ENCODE measurements at regions not wholly inside any gene's neighbourhood (a gene's known extent, or its start where the extent isn't known, plus 50 kb on each side); places are given as distances from the start of the nearest gene placed in this dataset.

DNA sequence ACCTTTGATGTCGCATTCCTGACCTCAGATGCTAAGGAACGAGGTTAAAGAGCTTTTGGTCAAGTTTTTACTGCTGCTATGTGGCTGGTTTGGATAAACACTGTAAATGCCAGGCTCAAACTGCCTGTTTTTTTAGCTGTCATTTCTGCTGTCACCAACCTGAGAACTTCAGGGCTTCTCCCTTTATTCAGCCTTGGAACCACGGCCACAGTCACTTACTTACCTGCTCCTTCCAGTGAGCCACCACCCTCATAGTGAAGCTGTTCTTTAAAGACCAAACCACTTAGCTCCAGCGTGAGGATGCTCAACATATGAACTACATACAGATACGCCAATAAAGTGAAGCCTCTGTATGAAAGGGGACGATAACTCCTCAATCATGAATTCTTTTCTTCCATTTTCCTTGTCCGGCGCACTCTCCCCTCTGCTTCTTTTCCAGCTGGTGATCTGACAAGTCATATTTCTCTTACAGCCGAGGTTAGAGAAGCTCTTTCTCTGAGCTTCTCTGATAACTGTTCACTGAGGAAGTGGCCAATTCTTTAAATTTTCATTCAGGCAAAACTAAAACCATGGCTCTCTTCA, 152.8 kb upstream of the ANK2 start:
- no peak for DNase-seq (ENCODE audit: low spot score)
- no peaks in the 10 kb centered on the region for H3K27me3 ChIP-seq (replicated peaks; ENCODE audit: insufficient read depth)
- H3K36me3 ChIP-seq = no peaks in the 10 kb centered on the region
- H3K4me3 ChIP-seq = no peak overlapping the region
- WGBS = 44% methylated on average over 9 of the region's 9 CpGs
- intact Hi-C loops (cut with DNase I) = no loop called here
- H3K27ac ChIP-seq = no peak overlapping the region
- no peak for TF ChIP-seq POLR2A (IDR thresholded peaks at IDR 0.05)
- no peak for TF ChIP-seq POLR2AphosphoS5 (IDR thresholded peaks at IDR 0.05)
- TF ChIP-seq, protein P1, sequence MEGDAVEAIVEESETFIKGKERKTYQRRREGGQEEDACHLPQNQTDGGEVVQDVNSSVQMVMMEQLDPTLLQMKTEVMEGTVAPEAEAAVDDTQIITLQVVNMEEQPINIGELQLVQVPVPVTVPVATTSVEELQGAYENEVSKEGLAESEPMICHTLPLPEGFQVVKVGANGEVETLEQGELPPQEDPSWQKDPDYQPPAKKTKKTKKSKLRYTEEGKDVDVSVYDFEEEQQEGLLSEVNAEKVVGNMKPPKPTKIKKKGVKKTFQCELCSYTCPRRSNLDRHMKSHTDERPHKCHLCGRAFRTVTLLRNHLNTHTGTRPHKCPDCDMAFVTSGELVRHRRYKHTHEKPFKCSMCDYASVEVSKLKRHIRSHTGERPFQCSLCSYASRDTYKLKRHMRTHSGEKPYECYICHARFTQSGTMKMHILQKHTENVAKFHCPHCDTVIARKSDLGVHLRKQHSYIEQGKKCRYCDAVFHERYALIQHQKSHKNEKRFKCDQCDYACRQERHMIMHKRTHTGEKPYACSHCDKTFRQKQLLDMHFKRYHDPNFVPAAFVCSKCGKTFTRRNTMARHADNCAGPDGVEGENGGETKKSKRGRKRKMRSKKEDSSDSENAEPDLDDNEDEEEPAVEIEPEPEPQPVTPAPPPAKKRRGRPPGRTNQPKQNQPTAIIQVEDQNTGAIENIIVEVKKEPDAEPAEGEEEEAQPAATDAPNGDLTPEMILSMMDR (IDR thresholded peaks at IDR 0.05) = no peak
- H3K9me3 ChIP-seq = no peaks in the 10 kb centered on the region
- no peaks in the 10 kb centered on the region for H3K4me1 ChIP-seq (replicated peaks)

DNA sequence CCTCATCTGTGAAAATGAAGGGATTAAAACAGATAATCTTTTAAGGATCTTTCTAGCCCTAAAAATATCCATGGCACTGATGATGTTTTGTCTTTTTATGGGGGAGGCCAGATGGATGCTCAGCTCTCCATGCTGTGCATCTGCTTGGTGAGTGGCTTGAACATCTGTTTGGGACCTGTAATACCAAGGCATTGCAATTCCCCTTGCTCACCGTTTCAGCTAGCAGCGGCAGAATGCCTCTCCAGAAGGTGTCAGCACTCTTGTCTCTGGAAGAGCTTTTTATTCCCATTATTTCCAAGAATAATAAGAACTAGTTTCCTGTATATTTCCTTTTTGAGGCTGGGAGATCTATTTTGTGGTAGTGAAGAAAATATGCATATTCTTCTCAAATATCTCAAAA, 151.9 kb upstream of the ANK2 start:
- DNase-seq (ENCODE audit: low spot score) = no peak
- H3K36me3 ChIP-seq = no peaks in the 10 kb centered on the region
- H3K4me3 ChIP-seq = no peak overlapping the region
- no peak overlapping the region for H3K27ac ChIP-seq
- H3K27me3 ChIP-seq (replicated peaks; ENCODE audit: insufficient read depth) = no peaks in the 10 kb centered on the region
- no peaks in the 10 kb centered on the region for H3K9me3 ChIP-seq
- TF ChIP-seq, protein P1 (IDR thresholded peaks at IDR 0.05) = no peak
- no peak for TF ChIP-seq POLR2A (IDR thresholded peaks at IDR 0.05)
- TF ChIP-seq POLR2AphosphoS5 (IDR thresholded peaks at IDR 0.05) = no peak
- no peaks in the 10 kb centered on the region for H3K4me1 ChIP-seq (replicated peaks)
- WGBS = 51% methylated on average over 2 of the region's 2 CpGs
- intact Hi-C loops (cut with DNase I) = no loop called here

DNA sequence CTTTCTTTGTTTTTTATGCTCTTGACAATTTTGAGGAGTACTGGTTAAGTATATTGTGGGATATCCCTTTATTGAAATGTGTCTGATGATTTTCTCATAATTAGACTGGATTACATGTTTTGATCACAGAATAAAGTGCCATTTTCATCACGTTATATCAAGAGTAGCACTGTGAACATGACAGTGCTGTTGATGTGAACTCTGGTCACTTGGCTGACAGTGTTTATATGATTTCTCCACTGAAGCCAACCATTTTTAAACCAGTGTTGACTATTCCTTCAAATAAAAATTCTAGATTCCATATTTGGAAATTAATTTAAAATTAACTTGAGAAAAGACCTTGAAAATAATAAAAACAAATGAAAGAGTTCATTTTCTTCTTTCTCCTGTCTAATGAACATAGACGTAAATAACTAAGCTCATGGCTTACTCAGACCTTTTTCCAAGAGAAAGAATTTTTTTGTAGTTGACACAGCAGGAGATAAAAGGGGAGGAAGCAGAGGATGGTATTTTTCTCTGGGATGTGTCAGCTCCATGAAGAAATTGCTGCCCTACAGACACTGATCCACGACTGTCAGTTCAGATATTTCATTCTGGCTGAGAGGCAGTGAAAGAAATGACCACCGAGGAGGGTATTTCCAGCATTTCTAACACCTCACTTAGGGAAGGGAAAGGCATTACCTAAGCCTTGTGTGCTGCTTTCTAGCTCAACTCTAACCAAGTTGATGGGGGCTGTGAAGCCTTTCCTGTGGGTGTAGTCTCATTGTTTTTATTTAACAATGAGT, 150.9 kb upstream of the ANK2 start:
- WGBS = 68% methylated on average over 4 of the region's 4 CpGs
- Histone ChIP-seq H3K27ac (no peak overlapping the region), H3K4me1 (replicated peaks) (no peaks in the 10 kb centered on the region), H3K4me3 (no peak overlapping the region), H3K36me3 (no peaks in the 10 kb centered on the region), H3K27me3 (replicated peaks; ENCODE audit: insufficient read depth) (no peaks in the 10 kb centered on the region), H3K9me3 (no peaks in the 10 kb centered on the region)
- intact Hi-C loops (cut with DNase I) = no loop called here
- DNase-seq (ENCODE audit: low spot score) = no peak
- no peak for TF ChIP-seq POLR2A (IDR thresholded peaks at IDR 0.05)
- TF ChIP-seq, protein P1 (IDR thresholded peaks at IDR 0.05) = no peak
- TF ChIP-seq POLR2AphosphoS5 (IDR thresholded peaks at IDR 0.05) = no peak

DNA sequence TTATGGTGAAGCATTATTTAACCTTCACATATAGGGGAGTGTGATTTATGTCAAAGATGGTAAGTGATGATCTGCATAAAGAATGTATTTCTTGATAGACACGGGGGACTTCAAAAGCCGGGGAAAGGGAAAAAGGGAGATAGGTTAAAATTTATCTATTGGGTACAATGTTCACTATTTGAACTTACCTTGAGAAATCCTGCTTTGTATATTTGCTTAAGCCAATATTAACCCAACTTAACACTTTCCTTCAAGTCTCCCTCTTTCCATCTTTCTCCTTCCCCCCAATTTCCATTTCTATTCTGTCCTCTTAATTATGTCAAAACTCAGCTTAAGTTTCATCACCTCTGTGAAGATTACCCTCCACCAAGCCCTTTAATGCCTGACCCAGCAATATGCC, 149.0 kb upstream of the ANK2 start:
- Histone ChIP-seq H3K9me3 (no peaks in the 10 kb centered on the region), H3K4me1 (replicated peaks) (no peaks in the 10 kb centered on the region), H3K27ac (no peak overlapping the region), H3K4me3 (no peak overlapping the region), H3K27me3 (replicated peaks; ENCODE audit: insufficient read depth) (no peaks in the 10 kb centered on the region), H3K36me3 (no peaks in the 10 kb centered on the region)
- intact Hi-C loops (cut with DNase I) = no loop called here
- WGBS = 80% methylated on average over 2 of the region's 2 CpGs
- TF ChIP-seq POLR2AphosphoS5 (IDR thresholded peaks at IDR 0.05) (no peak), POLR2A (IDR thresholded peaks at IDR 0.05) (no peak)
- no peak for DNase-seq (ENCODE audit: low spot score)

DNA sequence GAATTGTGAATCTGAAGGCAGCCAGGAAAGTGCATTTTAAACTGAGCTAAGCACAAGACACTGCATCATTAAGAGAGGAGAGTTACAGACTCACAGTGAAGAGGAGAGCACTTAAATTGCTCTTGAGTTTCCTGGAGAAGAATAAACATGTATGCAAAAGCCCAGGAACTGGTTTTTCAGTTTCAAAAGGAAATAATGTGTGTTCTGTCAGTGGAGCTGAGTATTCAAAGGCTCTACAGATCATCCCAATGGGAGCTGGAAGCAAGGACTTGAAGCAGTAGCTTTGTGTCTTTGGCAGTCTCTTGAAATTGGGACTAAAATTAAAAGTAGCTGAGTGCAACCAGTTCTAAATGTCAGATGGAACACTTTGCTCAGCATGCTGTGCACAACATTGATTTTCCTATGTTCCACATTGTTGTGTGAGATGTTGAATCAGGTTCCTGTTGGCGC, 147.5 kb upstream of the ANK2 start:
- DNase-seq (ENCODE audit: low spot score) = no peak
- no peak overlapping the region for H3K4me3 ChIP-seq
- intact Hi-C loops (cut with DNase I) = no loop called here
- H3K9me3 ChIP-seq = no peaks in the 10 kb centered on the region
- WGBS = 91% methylated on average over 1 of the region's 1 CpG
- TF ChIP-seq POLR2A (IDR thresholded peaks at IDR 0.05) (no peak), POLR2AphosphoS5 (IDR thresholded peaks at IDR 0.05) (no peak)
- TF ChIP-seq, protein P1 (IDR thresholded peaks at IDR 0.05) = no peak
- H3K4me1 ChIP-seq (replicated peaks) = no peaks in the 10 kb centered on the region
- no peak overlapping the region for H3K27ac ChIP-seq
- no peaks in the 10 kb centered on the region for H3K36me3 ChIP-seq
- H3K27me3 ChIP-seq (replicated peaks; ENCODE audit: insufficient read depth) = no peaks in the 10 kb centered on the region

Measured in prostate gland (tissue), 2 donors.